HG02938 (cell line): ENCODE measurements at regions not wholly inside any gene's neighbourhood (a gene's known extent, or its start where the extent isn't known, plus 50 kb on each side); places are given as distances from the start of the nearest gene placed in this dataset.

Source experiments
- ATAC-seq: cut with Tn5 transposase; IDR thresholded peaks from one replicate; pipeline ENCODE4 v1.9.1; 2021; ENCODE audit warnings: mild to moderate bottlenecking, moderate library complexity; ENCODE audit not compliant: unreplicated experiment

DNA sequence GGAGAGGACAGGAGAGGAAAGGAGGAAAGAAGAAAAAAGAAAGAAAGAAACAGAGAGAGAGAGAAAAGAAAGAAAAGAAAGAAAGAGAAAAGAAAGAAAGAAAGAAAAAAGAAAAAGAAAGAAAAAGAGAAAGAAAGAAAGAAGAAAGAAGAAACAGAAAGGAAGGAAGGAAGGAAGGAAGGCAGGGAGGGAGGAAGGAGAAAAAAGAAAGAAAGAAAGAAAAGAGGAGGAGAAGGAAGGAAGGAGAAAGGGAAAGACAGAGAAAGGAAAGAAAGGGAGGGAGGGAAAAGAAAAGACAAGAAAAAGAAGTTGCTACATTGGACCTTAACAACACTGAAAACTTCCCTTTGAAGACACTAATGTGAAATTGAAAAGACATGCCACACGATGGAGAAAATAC is 56.6 kb upstream of the CCL2 start:
- ATAC-seq = no peak

DNA sequence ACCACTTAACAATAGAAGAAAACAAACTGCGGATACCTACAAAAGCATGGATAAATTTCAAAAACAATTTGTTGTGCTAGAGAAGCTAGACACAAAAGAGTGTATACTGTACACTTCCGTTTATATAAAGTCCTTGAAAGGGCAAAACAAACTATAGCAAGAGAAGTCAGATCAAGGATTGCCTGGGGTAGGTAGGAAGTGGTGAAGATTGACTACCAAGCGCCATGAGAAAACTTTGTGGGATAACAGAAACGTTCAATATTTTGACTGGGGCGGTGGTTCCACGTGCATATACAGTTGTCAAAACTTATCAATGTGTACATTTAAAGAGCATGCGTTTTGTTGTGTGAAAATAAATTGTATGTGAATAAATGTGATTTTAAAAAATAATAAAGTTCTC is 55.6 kb upstream of the CCL2 start:
- no peak for ATAC-seq

GRCh38 chr17:34199932-34200534 is 55.1 kb upstream of the CCL2 start:
- ATAC-seq = no peak

GRCh38 chr17:34201225-34201624 is 53.9 kb upstream of the CCL2 start:
- no peak for ATAC-seq

DNA sequence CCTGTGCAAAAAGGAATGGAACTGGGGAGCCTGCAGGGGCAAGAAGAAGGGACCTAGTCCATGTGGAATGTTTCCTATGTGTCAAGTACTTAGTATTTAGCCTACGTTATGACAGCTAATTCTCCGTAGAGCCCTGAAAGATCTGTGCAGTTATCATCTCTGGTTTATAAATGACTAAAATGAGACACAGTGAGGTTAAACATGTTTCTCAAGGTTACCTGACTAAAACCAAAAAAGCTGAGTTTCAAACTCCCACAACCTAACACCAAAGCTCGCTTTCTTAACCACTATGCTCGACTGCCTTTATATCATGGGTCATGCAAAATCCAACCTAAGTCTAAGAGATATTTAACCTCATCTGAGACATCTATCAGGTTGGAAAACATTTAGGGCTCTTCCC is 53.3 kb upstream of the CCL2 start:
- no peak for ATAC-seq

DNA sequence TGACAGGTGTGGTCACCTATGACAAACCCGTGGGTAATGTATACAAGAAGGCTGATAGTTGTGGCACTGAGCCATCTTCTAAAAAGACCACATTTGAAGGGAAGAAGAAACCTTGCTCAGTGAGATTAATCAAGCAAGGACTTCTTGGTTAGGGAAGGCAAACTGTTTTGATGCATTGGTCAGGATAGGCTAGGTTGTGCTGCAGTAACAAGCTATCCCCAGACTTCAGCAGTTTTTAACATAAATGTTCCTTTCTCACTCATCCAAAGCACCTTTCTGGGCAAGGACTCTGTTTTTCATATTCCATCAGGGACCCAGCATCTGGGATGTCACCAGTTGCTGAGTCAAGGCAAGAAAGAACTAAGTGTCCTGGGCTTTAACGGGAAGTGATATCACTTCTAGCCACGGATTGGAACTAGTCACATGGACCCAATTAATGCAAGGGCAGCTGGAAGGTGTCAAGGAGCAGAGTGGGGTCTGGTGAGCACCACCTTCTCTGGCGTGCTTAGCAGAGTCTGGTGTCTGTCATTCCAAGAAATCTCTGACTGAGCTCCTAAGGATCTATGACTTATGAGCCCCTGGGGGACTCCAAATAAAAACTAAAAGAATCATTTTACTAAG is 52.0 kb upstream of the CCL2 start:
- ATAC-seq = no peak

GRCh38 chr17:34204402-34204801 is 50.7 kb upstream of the CCL2 start:
- no peak for ATAC-seq
